ENCODE measurements at regions not wholly inside any gene's neighbourhood (a gene's known extent, or its start where the extent isn't known, plus 50 kb on each side); places are given as distances from the start of the nearest gene placed in this dataset.

DNA sequence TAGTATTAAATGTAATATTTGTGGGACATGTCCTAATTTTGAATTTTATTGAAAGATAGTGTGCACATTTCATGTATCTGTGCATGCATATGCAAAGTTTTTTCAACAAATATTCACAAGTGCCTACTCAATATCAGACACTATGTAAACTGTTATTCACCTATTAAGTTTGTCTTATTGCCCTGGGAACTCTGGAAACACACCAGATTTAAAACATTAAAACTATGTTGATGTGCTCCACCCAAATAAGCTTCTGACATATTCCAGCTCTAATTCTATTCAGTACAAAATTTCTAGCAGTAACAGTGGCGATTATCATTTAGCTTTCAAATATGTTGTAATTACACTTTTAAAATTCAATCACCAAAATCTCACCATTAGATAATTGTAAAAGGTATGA is 183.1 kb upstream of the TTC29 start:
- TF ChIP-seq, protein P1, sequence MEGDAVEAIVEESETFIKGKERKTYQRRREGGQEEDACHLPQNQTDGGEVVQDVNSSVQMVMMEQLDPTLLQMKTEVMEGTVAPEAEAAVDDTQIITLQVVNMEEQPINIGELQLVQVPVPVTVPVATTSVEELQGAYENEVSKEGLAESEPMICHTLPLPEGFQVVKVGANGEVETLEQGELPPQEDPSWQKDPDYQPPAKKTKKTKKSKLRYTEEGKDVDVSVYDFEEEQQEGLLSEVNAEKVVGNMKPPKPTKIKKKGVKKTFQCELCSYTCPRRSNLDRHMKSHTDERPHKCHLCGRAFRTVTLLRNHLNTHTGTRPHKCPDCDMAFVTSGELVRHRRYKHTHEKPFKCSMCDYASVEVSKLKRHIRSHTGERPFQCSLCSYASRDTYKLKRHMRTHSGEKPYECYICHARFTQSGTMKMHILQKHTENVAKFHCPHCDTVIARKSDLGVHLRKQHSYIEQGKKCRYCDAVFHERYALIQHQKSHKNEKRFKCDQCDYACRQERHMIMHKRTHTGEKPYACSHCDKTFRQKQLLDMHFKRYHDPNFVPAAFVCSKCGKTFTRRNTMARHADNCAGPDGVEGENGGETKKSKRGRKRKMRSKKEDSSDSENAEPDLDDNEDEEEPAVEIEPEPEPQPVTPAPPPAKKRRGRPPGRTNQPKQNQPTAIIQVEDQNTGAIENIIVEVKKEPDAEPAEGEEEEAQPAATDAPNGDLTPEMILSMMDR (IDR thresholded peaks at IDR 0.05; ENCODE audit: borderline replicate concordance, insufficient read depth, low read depth, low read length), result no peak

GRCh38 chr4:147129687-147130086 is 184.0 kb upstream of the TTC29 start:
- TF ChIP-seq, protein P1 (IDR thresholded peaks at IDR 0.05; ENCODE audit: borderline replicate concordance, insufficient read depth, low read depth, low read length), result no peak
- H3K4me3 ChIP-seq (ENCODE audit: low read depth, low read length), result no peak overlapping the region

More for the DNA sequence above, 183.1 kb upstream of the TTC29 start:
- H3K4me3 ChIP-seq (ENCODE audit: low read depth, low read length), result no peak overlapping the region

GRCh38 chr4:147134536-147135210 is 189.0 kb upstream of the TTC29 start:
- TF ChIP-seq, protein P1 (IDR thresholded peaks at IDR 0.05; ENCODE audit: borderline replicate concordance, insufficient read depth, low read depth, low read length), result no peak

DNA sequence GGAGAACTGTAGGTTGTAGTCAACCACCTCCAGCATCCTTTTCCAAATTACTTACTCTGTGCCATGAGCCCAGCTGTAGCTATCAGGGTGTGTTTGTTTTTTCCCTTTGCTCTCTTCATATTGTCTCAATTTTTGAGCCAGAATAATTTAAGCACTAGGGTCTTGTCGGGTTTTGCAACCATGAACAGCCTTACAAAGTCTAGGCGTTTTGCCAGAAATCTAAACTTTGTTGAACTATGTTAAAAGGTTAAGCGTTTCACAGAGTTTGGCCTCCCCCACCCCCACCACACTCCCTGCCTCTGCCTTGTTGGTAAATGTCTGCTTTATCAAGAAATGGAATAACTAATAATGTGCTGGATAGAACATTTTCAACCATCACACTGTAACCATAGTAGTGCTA is 190.6 kb upstream of the TTC29 start:
- no peak overlapping the region for H3K4me3 ChIP-seq (ENCODE audit: low read depth, low read length)
- TF ChIP-seq, protein P1 (IDR thresholded peaks at IDR 0.05; ENCODE audit: borderline replicate concordance, insufficient read depth, low read depth, low read length), result no peak

More at GRCh38 chr4:147134536-147135210, 189.0 kb upstream of the TTC29 start:
- no peak overlapping the region for H3K4me3 ChIP-seq (ENCODE audit: low read depth, low read length)

DNA sequence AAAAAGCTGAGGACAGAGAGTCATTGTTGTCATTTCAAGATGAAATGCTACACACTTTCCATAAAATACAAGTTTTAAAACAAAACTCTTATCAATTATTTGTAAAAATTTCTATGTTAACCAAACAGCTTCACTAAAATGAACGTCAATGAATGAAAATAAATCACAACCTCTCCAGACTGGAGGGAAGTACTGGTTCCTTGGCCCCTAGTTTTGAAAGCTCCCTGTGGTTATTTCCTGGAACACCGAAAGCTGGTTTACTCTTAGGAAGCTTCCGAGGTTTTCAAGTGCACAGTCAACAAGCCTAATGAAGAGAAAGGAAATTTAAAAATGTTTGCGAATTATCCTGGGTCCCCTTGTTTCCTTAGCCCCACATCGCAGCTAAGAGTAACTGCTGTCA is 191.1 kb upstream of the TTC29 start:
- H3K4me3 ChIP-seq (ENCODE audit: low read depth, low read length), result no peak overlapping the region
- TF ChIP-seq, protein P1 (IDR thresholded peaks at IDR 0.05; ENCODE audit: borderline replicate concordance, insufficient read depth, low read depth, low read length), result no peak

- TF ChIP-seq, protein P1 (IDR thresholded peaks at IDR 0.05; ENCODE audit: borderline replicate concordance, insufficient read depth, low read depth, low read length), result no peak
Measured at GRCh38 chr4:147137280-147137679, 191.6 kb upstream of the TTC29 start.

GRCh38 chr4:147138171-147138570 is 192.5 kb upstream of the TTC29 start:
- TF ChIP-seq, protein P1 (IDR thresholded peaks at IDR 0.05; ENCODE audit: borderline replicate concordance, insufficient read depth, low read depth, low read length), result no peak
- no peak overlapping the region for H3K4me3 ChIP-seq (ENCODE audit: low read depth, low read length)

More at GRCh38 chr4:147137280-147137679, 191.6 kb upstream of the TTC29 start:
- no peak overlapping the region for H3K4me3 ChIP-seq (ENCODE audit: low read depth, low read length)

All from GM12875 (cell line).